CD4-positive, CD25-positive, alpha-beta regulatory T cell (primary cell): ENCODE measurements at regions not wholly inside any gene's neighbourhood (a gene's known extent, or its start where the extent isn't known, plus 50 kb on each side); places are given as distances from the start of the nearest gene placed in this dataset.
A peak's percentile ranks its signal among the peaks of the same experiment; 100 is the strongest.

ENCODE experiments used
- ATAC-seq, 2 donors: fragments of 150-1000 bp; cut with Tn5 transposase; one replicate each; pipeline ENCODE4 v1.10.0; 2021; ENCODE audit warnings: low read depth in 2 of 2, moderate number of reproducible peaks in 2 of 2, moderate library complexity in 1 of 2
- DNase-seq, 3 donors: peaks; one replicate each; pipeline versions ENCODE4 v3.0.0 to v3.0.0-alpha.2; 2012 to 2022; ENCODE audit warnings: mixed read lengths in 1 of 3
- H3K27ac ChIP-seq: one replicate; pipeline ENCODE4 v1.7.0; 2013; ENCODE audit warnings: mild to moderate bottlenecking, low read length; ENCODE audit not compliant: insufficient read depth, poor library complexity, severe bottlenecking
- H3K27me3 ChIP-seq: one replicate; pipeline ENCODE4 v1.7.0; 2013; ENCODE audit warnings: low read length; ENCODE audit not compliant: control insufficient read depth, insufficient read depth
- H3K36me3 ChIP-seq: one replicate; pipeline ENCODE4 v1.7.0; 2013; ENCODE audit warnings: mild to moderate bottlenecking, low read length, moderate library complexity; ENCODE audit not compliant: control insufficient read depth, insufficient read depth
- H3K4me1 ChIP-seq: 2 replicates; pipeline ENCODE4 v1.7.0; 2013; ENCODE audit warnings: mild to moderate bottlenecking, low read length; ENCODE audit not compliant: insufficient read depth, control insufficient read depth, poor library complexity, severe bottlenecking
- H3K4me3 ChIP-seq: one replicate; pipeline ENCODE4 v1.7.0; 2013; ENCODE audit warnings: low read depth, mild to moderate bottlenecking, low read length, moderate library complexity
- H3K9me3 ChIP-seq, 2 experiments: 1 replicate in 1 of 2; 2 replicates in 1 of 2; pipeline ENCODE4 v1.7.0; 2013; ENCODE audit warnings: low read length in 2 of 2, mild to moderate bottlenecking in 1 of 2, moderate library complexity in 1 of 2; ENCODE audit not compliant: control insufficient read depth in 2 of 2
- H3K27ac Mint-ChIP-seq, 3 donors: one replicate each; pipeline ENCODE4 v1.8.0; 2020 to 2022; ENCODE audit warnings: mild to moderate bottlenecking in 3 of 3, mixed read lengths in 3 of 3, moderate library complexity in 2 of 3
- H3K27me3 Mint-ChIP-seq: one replicate; pipeline ENCODE4 v1.8.0; 2022; ENCODE audit warnings: mild to moderate bottlenecking, mixed read lengths
- H3K36me3 Mint-ChIP-seq: one replicate; pipeline ENCODE4 v1.8.0; 2020; ENCODE audit warnings: mixed read lengths
- H3K4me1 Mint-ChIP-seq, 4 donors: one replicate each; pipeline ENCODE4 v1.8.0; 2020 to 2022; ENCODE audit warnings: mixed read lengths in 4 of 4, mild to moderate bottlenecking in 1 of 4
- H3K4me3 Mint-ChIP-seq, 4 donors: one replicate each; pipeline ENCODE4 v1.8.0; 2020 to 2022; ENCODE audit warnings: mild to moderate bottlenecking in 4 of 4, mixed read lengths in 4 of 4, moderate library complexity in 3 of 4
- H3K9me3 Mint-ChIP-seq, 7 donors: one replicate each; pipeline ENCODE4 v1.8.0; 2020 to 2022; ENCODE audit warnings: mixed read lengths in 7 of 7, mild to moderate bottlenecking in 3 of 7, moderate library complexity in 2 of 7

DNA sequence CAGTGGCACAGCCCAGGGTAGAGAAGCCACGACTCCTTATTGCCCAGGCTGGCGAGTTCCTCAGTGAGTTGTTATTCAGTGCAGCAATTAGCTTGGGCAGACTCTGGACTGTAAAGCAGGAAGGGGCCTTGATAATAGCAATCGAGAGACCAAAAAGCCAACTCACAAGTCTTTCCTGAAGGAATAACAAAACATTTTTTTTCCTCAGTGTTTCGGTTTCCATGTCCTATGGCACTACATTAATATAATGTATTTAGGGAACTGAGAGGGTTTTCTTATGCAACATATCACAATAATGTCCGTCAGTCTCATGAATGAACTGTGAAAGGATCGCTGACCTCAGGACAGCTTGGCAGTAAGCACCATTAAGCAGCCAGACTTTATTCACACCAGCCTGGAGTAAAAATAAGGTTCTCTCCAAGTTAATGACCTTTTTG lies 248.9 kb upstream of the TBL1XR1 start:
- DNase-seq, result no peak
- Mint-ChIP-seq H3K4me3 (no peak overlapping the region), H3K4me1 (peaks cover 14 to 35% (median 28%) of the 10 kb centered on the region in 4 donors), H3K27ac (no peak overlapping the region), H3K9me3 (no peaks in the 10 kb centered on the region), H3K36me3 (no peaks in the 10 kb centered on the region), H3K27me3 (no peaks in the 10 kb centered on the region)
- H3K4me3 ChIP-seq, result no peak overlapping the region
- H3K27ac ChIP-seq, result no peak overlapping the region
- H3K36me3 ChIP-seq, result no peaks in the 10 kb centered on the region
- ATAC-seq, result no peak
- H3K27me3 ChIP-seq, result no peaks in the 10 kb centered on the region
- no peaks in the 10 kb centered on the region for H3K9me3 ChIP-seq
- H3K4me1 ChIP-seq, result peaks cover 26% of the 10 kb centered on the region

DNA sequence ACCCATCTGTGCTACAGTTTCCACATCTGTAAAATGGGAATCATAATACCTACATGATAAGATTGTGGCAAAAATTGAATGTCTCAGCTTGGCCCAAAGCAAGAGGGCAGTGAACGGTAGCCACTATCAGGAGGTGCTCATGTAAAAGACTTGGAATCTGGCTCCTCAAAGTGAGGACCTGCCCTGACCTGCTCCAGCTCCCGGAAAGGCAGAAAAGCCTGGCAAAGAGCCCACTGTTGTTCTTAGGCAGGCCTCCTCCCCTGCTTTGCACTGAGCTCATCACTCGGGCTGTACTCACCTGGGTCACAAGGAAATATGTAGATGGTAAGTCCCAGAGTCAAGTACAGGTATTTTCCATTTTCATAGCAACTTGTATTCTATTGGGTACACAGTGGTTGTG lies 250.7 kb upstream of the TBL1XR1 start:
- H3K9me3 ChIP-seq, result no peaks in the 10 kb centered on the region
- no peak overlapping the region for H3K27ac ChIP-seq
- H3K4me1 Mint-ChIP-seq, result peaks cover 10 to 35% (median 28%) of the 10 kb centered on the region in 4 donors
- H3K4me1 ChIP-seq, result peaks cover 26% of the 10 kb centered on the region
- DNase-seq (no peak), ATAC-seq (no peak)
- H3K27ac Mint-ChIP-seq, result peak overlapping the region in 1 of 3 donors; percentile 79
- H3K36me3 ChIP-seq, result no peaks in the 10 kb centered on the region
- no peaks in the 10 kb centered on the region for H3K9me3 Mint-ChIP-seq
- peak overlapping the region in 1 of 4 donors; percentile 53 for H3K4me3 Mint-ChIP-seq
- H3K36me3 Mint-ChIP-seq, result no peaks in the 10 kb centered on the region
- no peak overlapping the region for H3K4me3 ChIP-seq
- no peaks in the 10 kb centered on the region for H3K27me3 Mint-ChIP-seq
- no peaks in the 10 kb centered on the region for H3K27me3 ChIP-seq

DNA sequence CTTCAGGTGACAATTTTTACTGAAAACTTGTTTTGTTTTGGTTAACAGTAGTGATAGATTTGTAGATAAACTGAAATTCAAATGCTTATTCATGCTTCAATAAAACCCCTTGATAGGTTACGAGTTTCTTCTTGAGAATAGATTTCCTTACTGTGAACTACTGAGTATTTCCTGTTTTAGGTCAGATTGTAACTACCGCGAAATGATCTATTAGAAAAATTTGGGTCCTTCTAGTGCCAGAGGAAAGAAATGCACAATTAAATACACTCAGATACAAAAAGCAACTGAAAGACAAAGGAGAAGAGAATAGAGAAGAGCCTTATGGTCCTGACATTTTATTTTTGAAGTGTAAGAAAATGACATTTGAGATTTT lies 251.7 kb upstream of the TBL1XR1 start:
- peaks cover 26% of the 10 kb centered on the region for H3K4me1 ChIP-seq
- Mint-ChIP-seq H3K27me3 (no peaks in the 10 kb centered on the region), H3K36me3 (no peaks in the 10 kb centered on the region), H3K4me1 (peaks cover 10 to 31% (median 28%) of the 10 kb centered on the region in 4 donors), H3K4me3 (peak overlapping the region in 3 of 4 donors; percentile 33 to 65 (median 61)), H3K27ac (peak overlapping the region; percentile 75 to 98 (median 79)), H3K9me3 (peaks cover 0 to 1% (median 0%) of the 10 kb centered on the region in 7 donors)
- no peaks in the 10 kb centered on the region for H3K9me3 ChIP-seq
- no peaks in the 10 kb centered on the region for H3K36me3 ChIP-seq
- H3K4me3 ChIP-seq, result peak overlapping the region; percentile 51
- no peaks in the 10 kb centered on the region for H3K27me3 ChIP-seq
- ATAC-seq (peak; percentile 69 to 75), DNase-seq (peak in 2 of 3 donors; percentile 31 to 60)
- H3K27ac ChIP-seq, result peak overlapping the region; percentile 80

DNA sequence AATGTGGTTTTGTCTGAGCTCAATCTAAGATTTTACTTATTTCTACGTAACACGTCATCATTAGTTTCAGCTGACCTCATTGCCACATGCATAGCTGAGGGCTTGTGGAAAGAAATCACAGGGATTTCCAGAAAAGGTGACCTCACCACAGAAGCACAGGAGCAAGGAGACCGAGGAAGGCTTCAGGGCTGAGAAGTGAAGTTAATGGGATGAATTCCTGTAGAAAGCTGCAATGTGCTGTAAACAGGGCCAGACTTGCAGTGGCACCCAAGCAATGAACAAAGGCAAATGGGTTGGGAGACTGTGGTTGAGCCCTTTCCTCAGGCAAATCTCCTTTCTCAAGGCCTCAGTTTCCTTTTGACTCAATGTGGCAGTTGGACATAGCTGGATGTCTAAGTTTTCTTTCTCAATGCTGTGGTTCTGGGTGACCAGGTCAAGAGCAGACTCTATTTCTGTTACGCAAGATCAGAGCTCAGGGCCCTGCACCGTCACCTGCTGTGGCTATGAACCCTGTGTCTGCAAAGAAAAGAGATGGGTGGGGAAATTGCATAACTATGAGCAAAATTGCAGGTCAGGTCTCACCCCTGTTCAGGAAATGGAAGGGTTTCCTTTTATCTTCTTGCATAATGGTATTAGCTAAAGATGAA lies 252.2 kb upstream of the TBL1XR1 start:
- Histone ChIP-seq H3K4me3 (peak overlapping the region; percentile 51), H3K4me1 (peaks cover 26% of the 10 kb centered on the region), H3K36me3 (no peaks in the 10 kb centered on the region), H3K27me3 (no peaks in the 10 kb centered on the region), H3K9me3 (no peaks in the 10 kb centered on the region), H3K27ac (peak overlapping the region; percentile 80)
- peak in 2 of 3 donors; percentile 48 to 61 for DNase-seq
- Mint-ChIP-seq H3K4me1 (peaks cover 10 to 31% (median 28%) of the 10 kb centered on the region in 4 donors), H3K36me3 (no peaks in the 10 kb centered on the region), H3K9me3 (peaks cover 0 to 1% (median 0%) of the 10 kb centered on the region in 7 donors), H3K27ac (peak overlapping the region; percentile 75 to 98 (median 79)), H3K27me3 (no peaks in the 10 kb centered on the region), H3K4me3 (peak overlapping the region; percentile 33 to 65 (median 52))
- peak; percentile 63 to 68 for ATAC-seq

- Mint-ChIP-seq H3K4me3 (no peak overlapping the region), H3K27me3 (no peaks in the 10 kb centered on the region)
These were observed 254.0 kb upstream of the TBL1XR1 start for GRCh38 chr3:177451301-177451750.

DNA sequence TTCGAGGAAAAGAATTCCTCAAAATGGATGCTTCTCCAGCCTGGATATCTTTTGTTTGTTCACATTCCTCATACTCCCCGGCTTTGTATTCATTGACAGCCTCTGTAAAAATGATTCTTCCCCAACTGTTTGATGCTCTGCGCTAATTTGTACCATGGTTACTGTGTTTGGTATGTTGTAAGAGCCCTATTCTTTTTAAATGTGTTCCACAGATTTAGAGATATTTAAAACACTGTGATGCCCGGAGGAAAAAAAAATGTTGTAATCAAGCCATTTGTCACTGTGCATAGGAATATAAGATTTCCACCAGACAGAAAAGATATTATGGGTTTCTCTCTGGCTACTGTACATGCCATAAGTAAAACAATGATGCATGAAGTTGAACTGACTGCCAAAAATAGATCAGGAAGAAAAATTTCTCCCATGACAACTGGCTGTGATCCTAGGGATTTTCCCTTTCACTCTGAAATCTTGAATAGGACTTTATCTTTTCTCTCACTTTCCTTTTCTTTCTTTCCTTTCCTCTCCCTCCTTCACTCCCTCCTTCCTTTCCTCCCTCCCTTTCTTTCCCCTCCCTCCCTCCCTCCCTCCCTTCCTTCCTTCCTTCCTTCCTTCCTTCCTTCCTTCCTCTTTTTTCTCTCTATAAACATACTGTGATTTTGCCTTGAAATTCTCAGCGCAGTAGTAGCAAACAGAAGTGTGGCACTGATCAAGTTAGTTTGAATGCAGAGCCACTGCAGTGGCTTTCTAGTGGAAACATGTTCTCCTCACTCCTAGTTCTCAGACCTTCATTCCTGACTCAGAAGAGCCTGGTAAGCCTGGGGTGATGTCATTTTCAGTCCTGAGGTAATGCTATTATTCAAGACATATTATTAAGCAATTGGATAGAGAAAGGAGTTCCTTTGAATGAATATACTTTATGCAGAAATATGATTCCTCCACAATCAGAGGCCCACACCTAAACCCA lies 254.9 kb upstream of the TBL1XR1 start:
- H3K27me3 ChIP-seq, result no peaks in the 10 kb centered on the region
- DNase-seq (no peak), ATAC-seq (no peak)
- H3K4me3 ChIP-seq, result no peak overlapping the region
- H3K9me3 ChIP-seq, result no peaks in the 10 kb centered on the region
- Mint-ChIP-seq H3K4me3 (no peak overlapping the region), H3K27ac (no peak overlapping the region), H3K9me3 (peaks cover 0 to 2% (median 0%) of the 10 kb centered on the region in 7 donors), H3K27me3 (no peaks in the 10 kb centered on the region), H3K36me3 (no peaks in the 10 kb centered on the region), H3K4me1 (peaks cover 10 to 31% (median 27%) of the 10 kb centered on the region in 4 donors)
- H3K36me3 ChIP-seq, result no peaks in the 10 kb centered on the region
- H3K4me1 ChIP-seq, result peaks cover 26% of the 10 kb centered on the region
- H3K27ac ChIP-seq, result no peak overlapping the region

More at GRCh38 chr3:177451301-177451750, 254.0 kb upstream of the TBL1XR1 start:
- ATAC-seq, result no peak
- no peaks in the 10 kb centered on the region for H3K9me3 ChIP-seq
- H3K36me3 ChIP-seq, result no peaks in the 10 kb centered on the region
- H3K27me3 ChIP-seq, result no peaks in the 10 kb centered on the region
- DNase-seq, result no peak
- H3K4me1 Mint-ChIP-seq, result peaks cover 10 to 31% (median 27%) of the 10 kb centered on the region in 4 donors
- H3K27ac ChIP-seq, result no peak overlapping the region
- peaks cover 26% of the 10 kb centered on the region for H3K4me1 ChIP-seq
- H3K4me3 ChIP-seq, result no peak overlapping the region
- H3K36me3 Mint-ChIP-seq, result no peaks in the 10 kb centered on the region
- H3K9me3 Mint-ChIP-seq, result peaks cover 0 to 2% (median 0%) of the 10 kb centered on the region in 7 donors
- H3K27ac Mint-ChIP-seq, result no peak overlapping the region

DNA sequence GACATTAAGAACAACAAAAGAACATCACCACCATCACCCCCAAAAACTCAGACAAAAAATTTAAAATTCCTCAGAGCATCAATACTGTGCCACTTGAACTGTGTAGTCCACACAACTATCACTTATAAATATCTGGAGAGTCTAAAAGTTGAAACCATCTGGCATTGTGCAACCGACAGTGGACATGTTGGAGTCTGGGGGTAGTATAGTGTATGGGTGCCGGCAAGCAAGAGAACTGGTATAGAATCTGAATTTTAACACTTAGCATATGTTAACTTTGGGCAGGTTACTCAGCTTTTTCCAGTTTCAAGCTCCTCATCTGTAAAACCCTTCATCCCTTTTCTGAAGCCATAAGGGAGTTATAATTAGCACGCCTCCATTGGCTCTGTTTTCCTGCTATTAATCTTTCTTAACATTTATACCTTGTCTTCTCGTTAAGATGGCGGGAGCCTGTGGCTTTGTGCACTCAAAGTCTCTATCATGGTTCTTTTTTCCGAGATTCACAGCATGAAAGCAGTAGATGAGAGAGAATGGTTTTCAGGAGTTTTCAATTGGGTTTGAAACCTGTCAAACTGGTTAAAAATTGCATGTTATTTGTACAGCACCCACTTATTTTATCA lies 255.7 kb upstream of the TBL1XR1 start:
- H3K4me3 ChIP-seq, result no peak overlapping the region
- Mint-ChIP-seq H3K36me3 (no peaks in the 10 kb centered on the region), H3K27ac (no peak overlapping the region), H3K9me3 (peaks cover 0 to 2% (median 0%) of the 10 kb centered on the region in 7 donors), H3K27me3 (no peaks in the 10 kb centered on the region), H3K4me3 (no peak overlapping the region), H3K4me1 (peaks cover 10 to 25% (median 23%) of the 10 kb centered on the region in 4 donors)
- no peaks in the 10 kb centered on the region for H3K36me3 ChIP-seq
- DNase-seq, result no peak
- no peak for ATAC-seq
- peaks cover 24% of the 10 kb centered on the region for H3K4me1 ChIP-seq
- H3K27ac ChIP-seq, result no peak overlapping the region
- H3K9me3 ChIP-seq, result peaks cover 4 to 5% of the 10 kb centered on the region in 2 experiments
- no peaks in the 10 kb centered on the region for H3K27me3 ChIP-seq
